PFSK-1 (cell line): ENCODE measurements at regions not wholly inside any gene's neighbourhood (a gene's known extent, or its start where the extent isn't known, plus 50 kb on each side); places are given as distances from the start of the nearest gene placed in this dataset.

Experiments
- POLR2AphosphoS5 ChIP-seq: IDR thresholded peaks from 2 replicates; pipeline ENCODE4 v1.6.1; 2012; ENCODE audit warnings: low read depth, mild to moderate bottlenecking, control low read depth, low read length, moderate library complexity
- REST ChIP-seq, 2 experiments: IDR thresholded peaks; 2 replicates each; pipeline versions ENCODE4 v1.6.1 to v1.8.0; 2011 to 2012; ENCODE audit warnings: low read depth in 2 of 2, low read length in 2 of 2, control low read depth in 1 of 2, inconsistent platforms in 1 of 2, mild to moderate bottlenecking in 1 of 2, moderate library complexity in 1 of 2; ENCODE audit not compliant: insufficient read depth in 1 of 2
- SIN3A ChIP-seq: IDR thresholded peaks from 2 replicates; pipeline ENCODE4 v1.6.1; 2012; ENCODE audit warnings: mild to moderate bottlenecking, low read length, moderate library complexity, borderline replicate concordance; ENCODE audit not compliant: insufficient read depth
- TAF1 ChIP-seq: IDR thresholded peaks from 2 replicates; pipeline ENCODE4 v1.6.1; 2012; ENCODE audit warnings: low read length, control low read depth, borderline replicate concordance; ENCODE audit not compliant: insufficient read depth

DNA sequence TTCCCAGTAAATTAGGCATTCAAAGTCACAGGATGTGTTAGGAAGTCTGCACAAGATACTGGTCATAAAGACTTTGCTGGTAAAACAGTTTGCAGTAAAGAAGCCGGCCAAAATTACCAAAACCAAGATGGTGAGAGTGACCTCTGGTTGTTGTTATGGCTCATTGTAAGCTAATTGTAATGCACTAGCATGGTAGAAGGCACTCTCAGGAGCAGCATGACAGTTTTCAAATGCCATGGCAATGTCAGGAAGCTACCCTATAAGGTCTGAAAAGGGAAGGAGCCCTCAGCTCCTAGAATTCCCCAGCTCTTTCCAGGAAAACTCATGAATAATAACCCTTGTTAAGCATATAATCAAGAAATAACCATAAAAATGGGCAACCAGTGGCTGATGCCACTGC, 64.3 kb upstream of the TNC start:
- no peak for TF ChIP-seq POLR2AphosphoS5
- no peak for TF ChIP-seq SIN3A
- no peak for TF ChIP-seq TAF1
- no peak for TF ChIP-seq REST (IDR thresholded peaks at IDR 0.05; ENCODE audit: insufficient read depth in 1 of 2, low read depth in 2 of 2, low read length in 2 of 2)
